BE2C (cell line): ENCODE measurements at regions not wholly inside any gene's neighbourhood (a gene's known extent, or its start where the extent isn't known, plus 50 kb on each side); places are given as distances from the start of the nearest gene placed in this dataset.

Source experiments
- DNase-seq: peaks from one replicate; pipeline ENCODE4 v3.0.0-alpha.2; 2020
- H3K27me3 ChIP-seq: fragments of 250-450 bp; sonication (Bioruptor Pico); 2 replicates; pipeline ENCODE4 v1.5.1; 2020; ENCODE audit warnings: mild to moderate bottlenecking
- H3K36me3 ChIP-seq: fragments of 250-450 bp; sonication (Bioruptor Pico); 2 replicates; pipeline ENCODE4 v1.5.1; 2020; ENCODE audit warnings: mild to moderate bottlenecking
- H3K4me1 ChIP-seq: fragments of 250-450 bp; sonication (Bioruptor Pico); 2 replicates; pipeline ENCODE4 v1.5.1; 2020
- H3K4me3 ChIP-seq: 2 replicates; pipeline ENCODE4 v1.5.1; 2011; ENCODE audit warnings: low read depth, low read length
- H3K9me3 ChIP-seq: fragments of 250-450 bp; sonication (Bioruptor Pico); 2 replicates; pipeline ENCODE4 v1.5.1; 2020
- CTCF ChIP-seq: IDR thresholded peaks from 2 replicates; pipeline ENCODE4 v1.5.1; 2012; ENCODE audit warnings: mild to moderate bottlenecking, low read depth, low read length

GRCh38 chr22:48346311-48346710 is 1481.4 kb downstream of the BRD1 start:
- no peak for DNase-seq
- no peak for TF ChIP-seq CTCF
- Histone ChIP-seq H3K4me1 (no peaks in the 10 kb centered on the region), H3K36me3 (no peaks in the 10 kb centered on the region), H3K4me3 (no peak overlapping the region), H3K27me3 (no peaks in the 10 kb centered on the region), H3K9me3 (no peaks in the 10 kb centered on the region; the same call in 1 of the 2 replicates)

- H3K4me1 ChIP-seq, result no peaks in the 10 kb centered on the region
- no peak overlapping the region for H3K4me3 ChIP-seq
- no peaks in the 10 kb centered on the region for H3K36me3 ChIP-seq
- no peaks in the 10 kb centered on the region; the same call in 1 of the 2 replicates for H3K9me3 ChIP-seq
- H3K27me3 ChIP-seq, result no peaks in the 10 kb centered on the region
- TF ChIP-seq CTCF, result no peak
- no peak for DNase-seq
Measured at GRCh38 chr22:48345631-48346030, 1482.0 kb downstream of the BRD1 start.

GRCh38 chr22:48343461-48343860 is 1484.2 kb downstream of the BRD1 start:
- Histone ChIP-seq H3K27me3 (no peaks in the 10 kb centered on the region), H3K36me3 (no peaks in the 10 kb centered on the region), H3K4me1 (no peaks in the 10 kb centered on the region), H3K9me3 (no peaks in the 10 kb centered on the region; the same call in 1 of the 2 replicates), H3K4me3 (no peak overlapping the region)
- DNase-seq, result no peak
- no peak for TF ChIP-seq CTCF

GRCh38 chr22:48342732-48343131 is 1484.9 kb downstream of the BRD1 start:
- Histone ChIP-seq H3K4me1 (no peaks in the 10 kb centered on the region), H3K36me3 (no peaks in the 10 kb centered on the region), H3K27me3 (no peaks in the 10 kb centered on the region), H3K4me3 (no peak overlapping the region), H3K9me3 (no peaks in the 10 kb centered on the region; the same call in 1 of the 2 replicates)
- no peak for DNase-seq
- no peak for TF ChIP-seq CTCF

GRCh38 chr22:48342016-48342415 is 1485.7 kb downstream of the BRD1 start:
- DNase-seq, result no peak
- no peak for TF ChIP-seq CTCF
- no peaks in the 10 kb centered on the region; the same call in 1 of the 2 replicates for H3K9me3 ChIP-seq
- no peaks in the 10 kb centered on the region for H3K27me3 ChIP-seq
- no peaks in the 10 kb centered on the region for H3K4me1 ChIP-seq
- H3K4me3 ChIP-seq, result no peak overlapping the region
- no peaks in the 10 kb centered on the region for H3K36me3 ChIP-seq

- no peaks in the 10 kb centered on the region; the same call in 1 of the 2 replicates for H3K9me3 ChIP-seq
- no peak for DNase-seq
- no peaks in the 10 kb centered on the region for H3K4me1 ChIP-seq
- no peaks in the 10 kb centered on the region for H3K36me3 ChIP-seq
- no peaks in the 10 kb centered on the region for H3K27me3 ChIP-seq
- H3K4me3 ChIP-seq, result no peak overlapping the region
- TF ChIP-seq CTCF, result no peak
Measured at GRCh38 chr22:48340727-48341709, 1486.7 kb downstream of the BRD1 start.
